GM13977 (cell line): ENCODE measurements at regions not wholly inside any gene's neighbourhood (a gene's known extent, or its start where the extent isn't known, plus 50 kb on each side); places are given as distances from the start of the nearest gene placed in this dataset.

Experiments used
- DNase-seq: peaks from one replicate; pipeline ENCODE4 v3.0.0; 2012; ENCODE audit warnings: low spot score
- CTCF ChIP-seq: IDR thresholded peaks from 2 replicates; pipeline ENCODE4 v1.5.1; 2012; ENCODE audit warnings: mild to moderate bottlenecking, control low read depth; ENCODE audit not compliant: insufficient read depth; ENCODE audit errors: extremely low read depth, missing control alignments
- in situ Hi-C: fragments of 300-500 bp; cut with MboI; formaldehyde crosslinking; loops from one replicate; pipeline ENCODE4 v1.12.0; 2022; ENCODE audit warnings: low sequenced_read_pairs, low pct_unique_long_range_greater_than_20kb, mixed read lengths, inconsistent platforms; ENCODE audit not compliant: unreplicated experiment

GRCh38 chr2:14047491-14047890, 585.0 kb upstream of the LRATD1 start:
- TF ChIP-seq CTCF, result no peak
- in situ Hi-C loops, result no loop called here
- DNase-seq, result no peak

- no peak for DNase-seq
- in situ Hi-C loops, result no loop called here
- no peak for TF ChIP-seq CTCF
Measured at GRCh38 chr2:14051401-14051800, 581.1 kb upstream of the LRATD1 start.

DNA sequence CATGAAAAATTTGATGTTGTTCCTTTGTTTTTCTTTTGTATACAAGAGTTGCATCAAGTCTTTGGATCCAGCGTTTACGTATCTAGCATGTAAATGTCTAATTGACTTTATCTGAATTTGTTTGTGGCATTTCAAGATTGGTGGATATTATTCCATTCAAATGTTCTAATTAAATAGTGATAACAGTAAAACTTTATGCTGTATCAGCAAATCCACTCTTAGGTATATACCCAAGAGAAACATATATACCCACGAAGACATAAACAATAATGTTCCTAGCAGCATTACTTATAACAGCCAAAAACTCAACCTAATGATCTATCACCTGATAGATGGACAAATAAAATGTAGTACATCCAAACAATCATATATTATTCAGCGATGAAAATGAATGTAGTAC, 579.4 kb upstream of the LRATD1 start:
- in situ Hi-C loops, result no loop called here
- TF ChIP-seq CTCF, result no peak
- no peak for DNase-seq

- in situ Hi-C loops, result no loop called here
- DNase-seq, result no peak
- TF ChIP-seq CTCF, result no peak
Measured at GRCh38 chr2:14064346-14064745, 568.2 kb upstream of the LRATD1 start.

DNA sequence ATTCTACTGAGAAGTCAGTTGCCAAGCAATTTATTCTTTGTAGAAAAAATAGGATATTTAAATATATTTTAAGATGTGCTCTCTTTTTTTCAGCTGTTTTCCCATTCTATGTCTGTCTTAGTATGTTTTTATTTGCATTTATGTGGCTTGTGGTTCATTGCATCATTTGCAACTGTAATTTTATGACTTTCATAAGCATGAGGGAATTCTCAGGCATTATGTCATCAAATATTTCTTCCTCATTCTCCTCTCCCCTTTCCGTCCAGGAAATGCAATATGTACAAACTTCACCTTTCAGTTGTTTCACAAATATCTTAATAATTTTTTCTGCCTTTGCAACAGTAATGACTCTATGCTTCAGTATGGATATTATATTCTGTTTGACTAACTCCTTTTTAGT, 560.2 kb upstream of the LRATD1 start:
- TF ChIP-seq CTCF, result no peak
- in situ Hi-C loops, result no loop called here
- DNase-seq, result no peak

GRCh38 chr2:14074691-14075090, 557.8 kb upstream of the LRATD1 start:
- TF ChIP-seq CTCF, result no peak
- DNase-seq, result no peak
- in situ Hi-C loops, result no loop called here

GRCh38 chr2:14079576-14079975, 552.9 kb upstream of the LRATD1 start:
- TF ChIP-seq CTCF, result no peak
- no peak for DNase-seq
- in situ Hi-C loops, result no loop called here
